GM21515 (cell line): ENCODE measurements at regions not wholly inside any gene's neighbourhood (a gene's known extent, or its start where the extent isn't known, plus 50 kb on each side); places are given as distances from the start of the nearest gene placed in this dataset.
"Not testable (repeated sequence)": the region's sequence is repeated elsewhere in the genome, so short reads cannot be mapped to it uniquely, and the experiment has no call there.

Experiments used
- ATAC-seq: cut with Tn5 transposase; IDR thresholded peaks from one replicate; pipeline ENCODE4 v1.9.1; 2021; ENCODE audit not compliant: unreplicated experiment

DNA sequence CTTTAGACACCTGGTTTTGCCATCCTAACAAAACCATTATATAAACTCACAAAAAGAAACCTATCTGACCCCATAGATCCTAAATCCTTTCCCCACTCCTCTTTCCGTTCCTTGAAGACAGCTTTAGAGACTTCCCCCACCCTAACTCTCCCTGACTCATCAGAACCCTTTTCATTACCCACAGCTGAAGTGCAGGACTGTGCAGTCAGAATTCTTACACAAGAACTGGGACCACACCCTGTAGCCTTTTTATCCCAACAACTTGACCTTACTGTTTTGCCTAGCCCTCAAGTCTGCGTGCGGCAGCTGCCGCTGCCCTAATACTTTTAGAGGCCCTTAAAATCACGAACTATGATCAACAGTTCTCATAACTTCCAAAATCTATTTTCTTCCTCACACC is 254.9 kb upstream of the GULP1 start:
- ATAC-seq: not testable (repeated sequence)

DNA sequence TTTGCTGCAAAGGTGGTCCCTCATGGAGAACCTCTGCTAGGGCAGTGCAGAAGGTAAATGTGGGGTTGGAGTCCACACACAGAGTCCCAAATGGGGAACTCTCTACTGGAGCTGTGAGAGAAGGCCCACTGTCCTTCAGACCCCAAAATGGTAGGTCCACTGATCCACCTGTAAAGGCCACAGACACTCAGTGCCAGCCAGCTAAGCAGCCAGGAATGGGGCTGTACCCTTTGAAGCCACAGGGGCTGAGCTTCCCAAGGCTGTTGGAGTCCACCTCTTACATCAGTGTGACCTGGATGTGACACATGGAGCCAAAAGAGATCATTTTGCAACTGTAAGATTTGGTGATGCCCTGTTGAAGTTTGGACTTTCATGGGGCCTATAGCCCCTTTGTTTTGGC is 252.4 kb upstream of the GULP1 start:
- ATAC-seq: no peak

DNA sequence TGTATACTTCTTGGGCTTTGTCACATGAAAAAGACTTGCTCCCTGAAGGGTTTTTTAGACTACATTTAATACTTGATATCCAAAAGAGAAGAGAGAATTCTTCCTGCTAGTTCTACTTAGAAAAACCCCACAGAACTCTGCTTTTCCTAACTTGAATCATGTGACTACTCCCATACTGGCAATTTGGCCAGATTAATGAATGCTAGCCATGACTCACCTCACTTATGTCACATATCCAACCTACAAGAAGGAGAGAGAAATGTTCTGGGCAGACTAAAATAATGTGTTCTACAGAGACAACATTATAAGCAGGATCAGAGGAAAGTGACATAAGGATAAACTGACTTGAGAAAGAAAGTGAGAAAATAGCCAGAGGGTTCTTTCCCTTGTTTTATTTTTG is 249.3 kb upstream of the GULP1 start:
- ATAC-seq: no peak

GRCh38 chr2:188045016-188045415 is 246.7 kb upstream of the GULP1 start:
- ATAC-seq: no peak

DNA sequence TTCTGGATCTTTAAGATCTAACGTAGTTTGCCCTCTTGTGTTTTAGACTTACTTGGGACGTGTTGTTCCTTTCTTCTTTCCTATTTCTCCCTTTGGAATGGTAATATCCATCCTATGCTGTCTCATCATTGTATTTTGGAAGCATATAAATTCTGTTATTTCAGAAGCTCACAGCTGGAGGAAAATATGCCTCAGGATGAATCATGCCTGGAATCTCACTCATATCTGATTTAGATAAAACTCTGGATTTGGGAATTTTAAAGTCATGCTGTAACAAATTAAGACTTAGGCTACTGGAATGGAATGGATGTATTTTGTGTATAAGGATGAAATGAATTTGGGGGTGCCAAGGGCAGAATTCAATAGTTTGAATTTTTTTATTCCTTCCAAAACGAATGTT is 245.2 kb upstream of the GULP1 start:
- no peak for ATAC-seq

DNA sequence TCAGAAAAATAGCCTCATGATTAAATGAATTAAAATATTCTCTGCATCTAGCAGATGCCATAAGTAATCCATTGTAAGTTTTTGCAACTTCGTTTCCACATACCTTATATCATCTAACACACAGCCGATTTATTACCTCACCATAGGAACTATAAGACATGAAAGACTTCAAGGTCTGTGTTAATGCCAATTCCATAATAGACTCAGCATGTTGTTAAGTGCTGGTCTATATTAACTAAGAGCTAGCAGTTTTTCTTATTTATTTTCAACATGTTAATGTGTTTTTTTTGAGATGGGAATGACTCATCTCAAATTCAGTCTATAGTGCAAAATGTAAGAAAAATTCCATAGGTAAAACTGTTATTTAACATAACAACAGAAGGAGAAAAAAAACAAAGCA is 243.9 kb upstream of the GULP1 start:
- ATAC-seq: no peak

GRCh38 chr2:188050726-188051125 is 240.9 kb upstream of the GULP1 start:
- no peak for ATAC-seq

- ATAC-seq: no peak
These were observed 240.0 kb upstream of the GULP1 start for GRCh38 chr2:188051706-188052105.

DNA sequence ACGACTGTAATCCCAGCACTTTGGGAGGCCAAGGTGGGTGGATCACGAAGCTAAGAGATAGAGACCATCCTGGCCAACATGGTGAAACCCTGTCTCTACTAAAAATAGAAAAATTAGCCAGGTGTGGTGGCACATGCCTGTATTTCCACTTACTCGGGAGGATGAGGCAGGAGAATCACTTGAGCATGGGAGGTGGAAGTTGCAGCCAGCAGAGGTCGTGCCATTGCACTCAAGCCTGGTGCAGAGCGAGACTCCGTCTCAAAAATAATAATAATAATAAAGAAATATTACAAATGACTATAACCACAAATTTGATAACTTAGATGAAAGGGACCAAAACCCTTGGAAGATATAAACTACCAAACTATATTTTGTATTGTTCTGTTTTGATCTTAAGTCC is 226.3 kb upstream of the GULP1 start:
- ATAC-seq: no peak

GRCh38 chr2:188068093-188068492 is 223.6 kb upstream of the GULP1 start:
- no peak for ATAC-seq

DNA sequence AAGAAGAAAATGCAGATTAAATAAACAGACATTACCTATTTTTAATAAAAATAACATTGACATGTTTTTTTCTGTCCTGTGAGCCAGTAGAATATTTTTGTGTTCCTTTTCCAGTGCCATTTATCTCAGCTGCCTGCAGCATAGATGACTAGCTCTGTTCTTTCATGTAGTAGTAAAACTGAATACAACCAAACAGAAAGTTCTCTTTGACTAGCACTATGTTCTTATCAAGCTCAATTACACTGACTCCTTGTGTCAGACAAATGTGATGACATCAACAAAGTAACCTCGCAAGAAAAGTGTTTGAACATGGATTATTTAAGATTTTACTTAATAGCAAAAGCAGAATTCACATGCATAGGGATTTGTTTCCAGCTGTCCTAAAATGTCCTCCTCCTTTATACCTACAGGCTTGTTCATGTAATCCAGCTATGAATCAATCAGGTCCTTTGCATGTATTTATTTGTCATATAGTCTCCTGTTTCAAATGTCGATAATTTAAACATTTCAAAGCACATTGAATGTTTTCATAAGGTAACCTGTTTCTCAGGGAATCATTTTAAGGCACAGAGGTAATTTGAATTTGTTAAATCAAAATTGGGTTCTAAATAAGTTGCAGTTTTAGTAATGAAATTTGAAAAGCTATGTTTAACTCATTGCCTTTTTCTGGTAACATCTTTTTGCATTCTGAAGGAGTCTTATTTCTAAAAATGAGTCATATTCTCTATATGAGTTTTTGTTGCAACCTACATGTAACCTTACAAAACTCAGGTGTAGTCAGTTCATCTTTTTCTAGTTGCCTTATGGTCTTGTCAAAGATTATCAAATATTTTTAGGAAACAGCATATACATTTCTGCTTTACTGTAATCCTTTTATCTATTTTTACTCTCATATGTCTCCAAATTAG is 215.3 kb upstream of the GULP1 start:
- peak; percentile 66 for ATAC-seq

DNA sequence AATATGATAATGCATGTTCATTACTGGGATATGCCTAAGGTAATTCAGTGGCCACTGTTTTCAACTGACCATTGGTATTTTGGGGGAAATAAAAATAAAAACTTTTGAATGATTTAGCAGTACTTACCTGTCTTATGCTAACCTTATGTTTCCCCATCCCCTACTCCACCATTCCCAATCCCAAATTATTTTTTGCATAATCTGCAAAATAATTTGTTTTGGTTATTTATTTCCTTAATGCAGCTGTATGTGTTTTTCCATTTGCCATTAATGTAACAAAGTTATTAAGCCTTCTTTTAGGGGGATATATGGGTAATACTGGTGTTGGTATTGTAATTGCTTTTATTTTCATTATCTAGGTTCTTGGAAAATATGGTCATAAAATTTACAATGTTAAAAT is 213.9 kb upstream of the GULP1 start:
- ATAC-seq: no peak

DNA sequence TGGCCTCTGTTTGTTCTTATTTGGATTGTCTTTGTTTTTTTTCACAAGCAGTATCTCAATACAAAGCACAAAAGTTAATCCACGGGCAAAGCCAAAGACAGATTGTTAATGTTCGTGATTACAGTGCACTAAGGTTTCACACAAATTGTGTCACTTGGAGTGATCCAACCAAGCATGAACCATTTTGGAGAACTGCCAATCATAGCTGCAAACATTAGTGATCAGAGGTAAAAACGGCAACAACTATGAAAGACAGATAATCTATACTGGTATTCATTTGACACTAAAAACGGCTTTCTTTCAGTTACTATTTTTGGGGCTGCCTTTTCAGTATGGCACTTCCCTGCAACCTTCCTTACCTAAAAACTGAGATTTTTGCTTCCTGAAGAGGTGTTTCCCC is 213.1 kb upstream of the GULP1 start:
- no peak for ATAC-seq

GRCh38 chr2:188079196-188079595 is 212.5 kb upstream of the GULP1 start:
- no peak for ATAC-seq

- no peak for ATAC-seq
These were observed 206.3 kb upstream of the GULP1 start for GRCh38 chr2:188085421-188085820.

DNA sequence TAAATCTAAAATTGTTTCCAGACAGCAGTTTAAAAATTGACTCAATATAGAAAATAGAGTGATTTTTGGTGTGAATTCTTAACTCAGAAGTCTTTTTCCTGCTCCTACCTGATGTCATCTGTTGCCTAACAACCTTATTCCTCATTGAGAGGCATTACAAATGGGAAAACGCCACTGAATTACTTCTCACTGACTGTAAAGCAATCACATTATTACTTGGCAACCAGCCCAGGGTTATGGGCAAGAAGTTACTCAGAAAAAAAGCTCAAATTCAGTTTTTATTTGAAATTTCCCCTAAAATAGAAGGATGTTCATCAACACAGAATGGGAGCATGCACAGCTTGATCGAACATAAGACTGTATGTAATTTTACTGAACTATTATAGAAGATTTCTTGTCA is 201.8 kb upstream of the GULP1 start:
- no peak for ATAC-seq

- ATAC-seq: no peak
These were observed 200.5 kb upstream of the GULP1 start for GRCh38 chr2:188091220-188091619.

DNA sequence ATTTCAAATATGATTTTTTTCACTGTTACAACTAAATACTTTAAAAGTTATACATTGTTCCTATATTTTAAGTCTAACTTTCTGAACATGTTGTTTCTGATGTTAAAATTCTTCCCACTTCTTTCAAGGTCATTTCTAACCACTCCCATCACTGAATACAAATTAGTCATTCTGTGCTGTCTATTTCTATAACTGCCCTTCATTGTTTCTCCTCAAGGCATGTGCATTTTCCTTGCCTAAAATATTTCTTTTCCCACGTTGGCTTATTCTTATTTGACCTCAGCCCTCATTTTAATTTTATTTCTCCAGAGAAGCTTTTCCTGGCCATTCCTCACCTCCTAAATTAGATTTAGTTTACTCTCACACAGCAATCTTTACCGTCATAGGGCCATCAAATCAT is 198.9 kb upstream of the GULP1 start:
- ATAC-seq: no peak

DNA sequence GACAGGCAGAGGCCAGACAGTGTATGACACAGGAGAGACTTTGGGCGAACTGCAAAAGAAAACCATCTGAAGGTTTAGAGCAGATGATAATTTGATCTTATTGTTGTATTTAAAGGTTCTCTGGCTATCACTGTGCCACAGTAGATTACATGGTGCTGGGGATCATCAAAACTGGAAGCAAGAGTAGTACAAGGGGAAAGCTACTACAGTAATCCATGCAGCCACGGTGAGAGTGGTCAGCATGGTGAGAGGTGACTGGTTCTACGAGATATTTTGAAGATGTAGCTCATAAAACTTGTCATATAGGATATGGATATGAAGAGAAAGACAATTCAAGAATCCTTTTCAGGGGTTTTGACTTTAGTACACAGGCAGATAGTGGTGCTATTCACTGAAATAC is 194.8 kb upstream of the GULP1 start:
- ATAC-seq: no peak

DNA sequence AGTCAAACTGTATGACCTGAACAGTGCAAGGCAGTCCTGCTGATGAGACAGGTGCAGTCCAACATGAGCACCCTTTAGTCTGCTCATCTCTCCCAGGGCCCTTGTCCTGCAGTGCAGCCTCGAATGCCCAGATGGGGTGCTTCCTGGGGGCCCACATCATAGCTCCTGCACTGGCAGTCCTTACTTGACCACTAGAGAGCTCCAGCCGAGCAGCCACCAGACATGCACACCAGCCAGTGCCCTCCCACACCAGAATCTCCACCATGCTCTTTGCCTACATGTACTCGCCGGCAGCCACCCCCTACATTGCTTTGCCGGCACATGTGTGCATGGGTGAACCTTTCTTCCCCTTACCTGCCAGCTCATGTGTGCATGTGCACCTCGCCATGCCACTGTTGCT is 188.8 kb upstream of the GULP1 start:
- no peak for ATAC-seq

- ATAC-seq: no peak
These were observed 177.7 kb upstream of the GULP1 start for GRCh38 chr2:188114014-188114413.

DNA sequence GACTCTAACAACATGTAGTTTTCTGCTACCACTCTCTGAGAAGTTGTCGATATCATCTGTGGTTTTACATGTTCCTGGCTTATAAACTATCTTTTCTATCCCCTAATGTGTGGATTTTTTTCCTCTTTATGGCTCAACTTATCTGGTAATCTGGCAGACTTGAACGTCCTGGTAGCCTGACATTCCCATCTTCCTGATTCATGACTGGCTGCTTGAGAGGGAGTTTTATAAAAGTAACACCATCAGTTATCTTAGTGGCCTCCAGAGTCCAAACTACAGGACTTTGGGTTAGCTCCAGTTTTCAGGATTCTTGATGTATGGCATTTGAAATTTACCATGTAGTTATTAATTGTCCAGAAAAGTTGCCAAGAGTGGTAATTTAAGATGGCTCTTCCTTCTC is 174.0 kb upstream of the GULP1 start:
- ATAC-seq: no peak

DNA sequence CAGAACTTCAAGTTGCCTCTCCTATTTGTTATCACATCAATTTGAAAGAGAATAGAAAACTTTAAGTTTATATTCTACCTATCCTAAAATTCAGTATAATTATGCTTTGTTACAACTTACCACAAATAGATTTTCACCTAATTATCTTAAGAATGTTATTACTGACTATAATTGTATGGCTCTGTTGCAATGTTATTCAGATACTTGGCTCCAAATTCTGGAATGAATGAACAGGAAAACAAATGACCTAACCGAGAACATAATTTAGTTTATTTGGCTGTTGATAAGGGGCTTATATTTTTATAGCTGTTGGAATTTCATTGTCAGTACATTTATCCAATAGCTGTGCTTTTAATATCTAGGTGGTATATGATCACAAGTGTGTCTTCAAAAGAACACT is 173.2 kb upstream of the GULP1 start:
- ATAC-seq: no peak
